ENCODE measurements at regions not wholly inside any gene's neighbourhood (a gene's known extent, or its start where the extent isn't known, plus 50 kb on each side); places are given as distances from the start of the nearest gene placed in this dataset.

GRCh38 chr6:48404927-48405326 is 293.9 kb upstream of the PTCHD4 start:
- no peak for TF ChIP-seq CTCF (IDR thresholded peaks at IDR 0.05)
- Mint-ChIP-seq H3K27ac (no peak overlapping the region), H3K36me3 (ENCODE audit: low read depth) (no peaks in the 10 kb centered on the region), H3K27me3 (no peaks in the 10 kb centered on the region), H3K4me3 (no peak overlapping the region), H3K4me1 (no peaks in the 10 kb centered on the region), H3K9me3 (peaks cover 10% of the 10 kb centered on the region)
- POLR2A ChIA-PET: no interaction called here
- no peak for ATAC-seq (ENCODE audit: low read depth)
- DNase-seq: no peak
- CTCF ChIA-PET: no interaction called here
- intact Hi-C loops (cut with micrococcal nuclease): no loop called here

- TF ChIP-seq CTCF (IDR thresholded peaks at IDR 0.05): no peak
- H3K9me3 Mint-ChIP-seq: peaks cover 13% of the 10 kb centered on the region
- intact Hi-C loops (cut with micrococcal nuclease): no loop called here
- no peak overlapping the region for H3K27ac Mint-ChIP-seq
- POLR2A ChIA-PET: no interaction called here
- no peaks in the 10 kb centered on the region for H3K27me3 Mint-ChIP-seq
- no peaks in the 10 kb centered on the region for H3K36me3 Mint-ChIP-seq (ENCODE audit: low read depth)
- DNase-seq: no peak
- H3K4me3 Mint-ChIP-seq: no peak overlapping the region
- CTCF ChIA-PET: no interaction called here
- ATAC-seq (ENCODE audit: low read depth): no peak
- no peaks in the 10 kb centered on the region for H3K4me1 Mint-ChIP-seq
Measured at GRCh38 chr6:48403587-48403986, 292.6 kb upstream of the PTCHD4 start.

- ATAC-seq (ENCODE audit: low read depth): no peak
- Mint-ChIP-seq H3K27ac (no peak overlapping the region), H3K36me3 (ENCODE audit: low read depth) (no peaks in the 10 kb centered on the region), H3K27me3 (no peaks in the 10 kb centered on the region), H3K4me3 (no peak overlapping the region), H3K9me3 (peaks cover 13% of the 10 kb centered on the region), H3K4me1 (no peaks in the 10 kb centered on the region)
- POLR2A ChIA-PET: no interaction called here
- TF ChIP-seq CTCF (IDR thresholded peaks at IDR 0.05): no peak
- CTCF ChIA-PET: no interaction called here
- intact Hi-C loops (cut with micrococcal nuclease): no loop called here
- no peak for DNase-seq
Measured at GRCh38 chr6:48401016-48401415, 290.0 kb upstream of the PTCHD4 start.

- Mint-ChIP-seq H3K4me1 (no peaks in the 10 kb centered on the region), H3K27me3 (no peaks in the 10 kb centered on the region), H3K9me3 (peaks cover 15% of the 10 kb centered on the region), H3K36me3 (ENCODE audit: low read depth) (no peaks in the 10 kb centered on the region), H3K4me3 (no peak overlapping the region), H3K27ac (no peak overlapping the region)
- intact Hi-C loops (cut with micrococcal nuclease): no loop called here
- ChIA-PET POLR2A (no interaction called here), CTCF (no interaction called here)
- TF ChIP-seq CTCF (IDR thresholded peaks at IDR 0.05): no peak
- ATAC-seq (ENCODE audit: low read depth): no peak
- no peak for DNase-seq
Measured at GRCh38 chr6:48397887-48398286, 286.9 kb upstream of the PTCHD4 start.

GRCh38 chr6:48389146-48390043 is 278.4 kb upstream of the PTCHD4 start:
- no peak overlapping the region for H3K4me3 Mint-ChIP-seq

More at GRCh38 chr6:48389146-48390043, 278.4 kb upstream of the PTCHD4 start:
- Mint-ChIP-seq H3K36me3 (ENCODE audit: low read depth) (no peaks in the 10 kb centered on the region), H3K9me3 (peaks cover 9% of the 10 kb centered on the region), H3K27me3 (no peaks in the 10 kb centered on the region), H3K4me1 (no peaks in the 10 kb centered on the region), H3K27ac (no peak overlapping the region)
- TF ChIP-seq CTCF (IDR thresholded peaks at IDR 0.05): no peak
- DNase-seq: no peak
- POLR2A ChIA-PET: no interaction called here
- CTCF ChIA-PET: no interaction called here
- intact Hi-C loops (cut with micrococcal nuclease): no loop called here
- no peak for ATAC-seq (ENCODE audit: low read depth)
